HEK293 (cell line): ENCODE measurements at regions not wholly inside any gene's neighbourhood (a gene's known extent, or its start where the extent isn't known, plus 50 kb on each side); places are given as distances from the start of the nearest gene placed in this dataset.

Experiments used
- CTCF ChIA-PET: fragments of 350-600 bp; formaldehyde crosslinking; extraction: SDS; loops from one replicate; lab custom pipeline; 2021; ENCODE audit warnings: antibody characterized with exemption; lab: Yijun Ruan, JAX
- POLR2A ChIA-PET: fragments of 300-600 bp; formaldehyde crosslinking; extraction: SDS; loops from one replicate; lab custom pipeline; 2020; ENCODE audit warnings: antibody characterized with exemption, inconsistent platforms; lab: Yijun Ruan, JAX
- H3K27ac ChIP-seq: fragments of 200-500 bp; sonication (Bioruptor generic); 2 replicates; pipeline ENCODE4 v1.5.1; 2014; ENCODE audit warnings: low read depth, low read length, control low read depth, inconsistent platforms; ENCODE audit errors: extremely low read depth
- H3K36me3 ChIP-seq, 2 experiments: fragments of 200-500 bp in 1 of 2; sonication (Bioruptor generic) in 1 of 2; 1 replicate in 1 of 2; 2 replicates in 1 of 2; pipeline ENCODE4 v1.5.1; 2014 to 2017; ENCODE audit warnings: inconsistent platforms in 2 of 2, low read length in 2 of 2; ENCODE audit not compliant: control insufficient read depth in 2 of 2, insufficient read depth in 1 of 2
- H3K4me1 ChIP-seq: fragments of 200-500 bp; sonication (Bioruptor generic); 2 replicates; pipeline ENCODE4 v1.5.1; 2014; ENCODE audit warnings: mild to moderate bottlenecking, low read length, inconsistent platforms; ENCODE audit not compliant: control insufficient read depth, insufficient read depth
- H3K4me3 ChIP-seq: 2 replicates; pipeline ENCODE4 v1.5.1; 2011; ENCODE audit warnings: low read depth, mild to moderate bottlenecking, control low read depth, low read length, moderate library complexity
- H3K9me3 ChIP-seq: fragments of 200-500 bp; sonication (Bioruptor generic); 2 replicates; pipeline ENCODE4 v1.5.1; 2014; ENCODE audit warnings: low read depth, low read length, inconsistent platforms; ENCODE audit not compliant: control insufficient read depth, insufficient read depth
- HOXA7 ChIP-seq: sonication (generic); formaldehyde crosslinking; IDR thresholded peaks from 2 replicates; pipeline ENCODE4 v1.8.1; 2022; ENCODE audit warnings: missing genetic modification reagents, borderline replicate concordance
- KLF1 ChIP-seq: fragments of 450-650 bp; formaldehyde crosslinking; IDR thresholded peaks from 2 replicates; pipeline ENCODE4 v1.5.1; 2016; ENCODE audit warnings: missing biosample characterization, missing genetic modification characterization
- KLF10 ChIP-seq: fragments of 450-650 bp; IDR thresholded peaks from 2 replicates; pipeline ENCODE4 v1.5.1; 2018; ENCODE audit warnings: missing biosample characterization, mild to moderate bottlenecking, missing genetic modification characterization
- RBAK ChIP-seq: fragments of 450-650 bp; formaldehyde crosslinking; IDR thresholded peaks from 2 replicates; pipeline ENCODE4 v1.5.1; 2016; ENCODE audit warnings: missing biosample characterization, missing genetic modification characterization
- REPIN1 ChIP-seq: fragments of 450-650 bp; formaldehyde crosslinking; IDR thresholded peaks from 2 replicates; pipeline ENCODE4 v1.5.1; 2017; ENCODE audit warnings: missing biosample characterization, missing genetic modification characterization, low read depth
- SCRT2 ChIP-seq: fragments of 450-650 bp; formaldehyde crosslinking; IDR thresholded peaks from 2 replicates; pipeline ENCODE4 v1.5.1; 2016; ENCODE audit warnings: missing biosample characterization, missing genetic modification characterization
- SP3 ChIP-seq: fragments of 450-650 bp; formaldehyde crosslinking; IDR thresholded peaks from 2 replicates; pipeline ENCODE4 v1.5.1; 2016; ENCODE audit warnings: missing biosample characterization, missing genetic modification characterization
- TRIM28 ChIP-seq: IDR thresholded peaks from 2 replicates; pipeline ENCODE4 v1.6.1; 2011; ENCODE audit warnings: low read length, control low read depth, borderline replicate concordance
- WT1 ChIP-seq: fragments of 450-650 bp; formaldehyde crosslinking; IDR thresholded peaks from 2 replicates; pipeline ENCODE4 v1.5.1; 2016; ENCODE audit warnings: missing biosample characterization, missing genetic modification characterization
- ZFHX2 ChIP-seq: fragments of 450-650 bp; formaldehyde crosslinking; conservative IDR thresholded peaks from 2 replicates; pipeline ENCODE4 v1.5.1; 2016; ENCODE audit warnings: missing biosample characterization, missing genetic modification characterization
- ZNF16 ChIP-seq: fragments of 450-650 bp; formaldehyde crosslinking; IDR thresholded peaks from 2 replicates; pipeline ENCODE4 v1.5.1; 2016; ENCODE audit warnings: low read depth, missing biosample characterization, missing genetic modification characterization
- ZNF169 ChIP-seq: fragments of 450-650 bp; formaldehyde crosslinking; IDR thresholded peaks from 2 replicates; pipeline ENCODE4 v1.5.1; 2016; ENCODE audit warnings: missing biosample characterization, missing genetic modification characterization
- ZNF184 ChIP-seq: fragments of 450-650 bp; IDR thresholded peaks from 2 replicates; pipeline ENCODE4 v1.5.1; 2018; ENCODE audit warnings: missing biosample characterization, mild to moderate bottlenecking, missing genetic modification characterization
- ZNF24 ChIP-seq: fragments of 450-650 bp; formaldehyde crosslinking; IDR thresholded peaks from 2 replicates; pipeline ENCODE4 v1.5.1; 2016; ENCODE audit warnings: missing biosample characterization, missing genetic modification characterization
- ZNF335 ChIP-seq: fragments of 450-650 bp; formaldehyde crosslinking; conservative IDR thresholded peaks from 2 replicates; pipeline ENCODE4 v1.5.1; 2016; ENCODE audit warnings: missing biosample characterization, missing genetic modification characterization
- ZNF341 ChIP-seq: fragments of 450-650 bp; formaldehyde crosslinking; IDR thresholded peaks from 2 replicates; pipeline ENCODE4; 2016; ENCODE audit warnings: low read depth, missing biosample characterization, missing genetic modification characterization
- ZNF48 ChIP-seq: fragments of 450-650 bp; formaldehyde crosslinking; IDR thresholded peaks from 2 replicates; pipeline ENCODE4 v1.5.1; 2016; ENCODE audit warnings: missing biosample characterization, missing genetic modification characterization
- ZNF529 ChIP-seq: fragments of 450-650 bp; formaldehyde crosslinking; IDR thresholded peaks from 2 replicates; pipeline ENCODE4 v1.5.1; 2017; ENCODE audit warnings: missing genetic modification characterization, missing biosample characterization; ENCODE audit not compliant: insufficient replicate concordance
- ZNF561 ChIP-seq: fragments of 450-650 bp; IDR thresholded peaks from 2 replicates; pipeline ENCODE4 v1.5.1; 2018; ENCODE audit warnings: missing biosample characterization, missing genetic modification characterization, borderline replicate concordance
- ZNF600 ChIP-seq: fragments of 450-650 bp; formaldehyde crosslinking; IDR thresholded peaks from 2 replicates; pipeline ENCODE4 v1.5.1; 2016; ENCODE audit warnings: missing biosample characterization, missing genetic modification characterization
- ZNF837 ChIP-seq: fragments of 450-650 bp; formaldehyde crosslinking; IDR thresholded peaks from 2 replicates; pipeline ENCODE4 v1.5.1; 2016; ENCODE audit warnings: missing biosample characterization, missing genetic modification characterization
- TF ChIP-seq, protein P1 (sequence below): fragments of 450-650 bp; formaldehyde crosslinking; IDR thresholded peaks from 2 replicates; pipeline ENCODE4 v1.5.1; 2016; ENCODE audit warnings: missing biosample characterization, missing genetic modification characterization
- TF ChIP-seq, protein P2 (sequence below): fragments of 450-650 bp; formaldehyde crosslinking; IDR thresholded peaks from 2 replicates; pipeline ENCODE4 v1.5.1; 2017; ENCODE audit warnings: missing biosample characterization, missing genetic modification characterization
- TF ChIP-seq, protein P3 (sequence below): IDR thresholded peaks from 2 replicates; pipeline ENCODE4 v1.6.1; 2011; ENCODE audit warnings: mild to moderate bottlenecking, low read depth, low read length, borderline replicate concordance
- TF ChIP-seq, protein P4 (sequence below): fragments of 450-650 bp; formaldehyde crosslinking; IDR thresholded peaks from 2 replicates; pipeline ENCODE4 v1.5.1; 2017; ENCODE audit warnings: missing biosample characterization, missing genetic modification characterization

DNA sequence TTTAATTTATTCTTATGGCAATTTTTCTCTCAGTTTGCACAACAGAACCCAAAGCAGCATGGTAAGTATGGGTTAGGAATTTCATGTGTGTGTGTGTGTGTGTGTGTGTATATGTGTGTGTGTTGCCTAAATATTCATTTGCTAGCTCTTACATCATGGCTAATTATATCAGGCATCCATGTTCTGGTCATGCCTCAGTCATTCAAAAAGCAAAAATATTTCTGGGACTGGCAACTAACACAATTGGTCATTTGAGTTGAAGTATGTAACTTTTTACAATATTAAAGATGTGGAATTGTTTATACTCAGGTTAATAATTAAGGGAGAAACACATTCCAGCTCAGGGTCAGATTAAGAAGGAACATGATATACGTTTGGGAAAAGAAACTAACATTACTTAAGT, 67.6 kb upstream of the PHYHIPL start (continued):
- TF ChIP-seq, protein P1, sequence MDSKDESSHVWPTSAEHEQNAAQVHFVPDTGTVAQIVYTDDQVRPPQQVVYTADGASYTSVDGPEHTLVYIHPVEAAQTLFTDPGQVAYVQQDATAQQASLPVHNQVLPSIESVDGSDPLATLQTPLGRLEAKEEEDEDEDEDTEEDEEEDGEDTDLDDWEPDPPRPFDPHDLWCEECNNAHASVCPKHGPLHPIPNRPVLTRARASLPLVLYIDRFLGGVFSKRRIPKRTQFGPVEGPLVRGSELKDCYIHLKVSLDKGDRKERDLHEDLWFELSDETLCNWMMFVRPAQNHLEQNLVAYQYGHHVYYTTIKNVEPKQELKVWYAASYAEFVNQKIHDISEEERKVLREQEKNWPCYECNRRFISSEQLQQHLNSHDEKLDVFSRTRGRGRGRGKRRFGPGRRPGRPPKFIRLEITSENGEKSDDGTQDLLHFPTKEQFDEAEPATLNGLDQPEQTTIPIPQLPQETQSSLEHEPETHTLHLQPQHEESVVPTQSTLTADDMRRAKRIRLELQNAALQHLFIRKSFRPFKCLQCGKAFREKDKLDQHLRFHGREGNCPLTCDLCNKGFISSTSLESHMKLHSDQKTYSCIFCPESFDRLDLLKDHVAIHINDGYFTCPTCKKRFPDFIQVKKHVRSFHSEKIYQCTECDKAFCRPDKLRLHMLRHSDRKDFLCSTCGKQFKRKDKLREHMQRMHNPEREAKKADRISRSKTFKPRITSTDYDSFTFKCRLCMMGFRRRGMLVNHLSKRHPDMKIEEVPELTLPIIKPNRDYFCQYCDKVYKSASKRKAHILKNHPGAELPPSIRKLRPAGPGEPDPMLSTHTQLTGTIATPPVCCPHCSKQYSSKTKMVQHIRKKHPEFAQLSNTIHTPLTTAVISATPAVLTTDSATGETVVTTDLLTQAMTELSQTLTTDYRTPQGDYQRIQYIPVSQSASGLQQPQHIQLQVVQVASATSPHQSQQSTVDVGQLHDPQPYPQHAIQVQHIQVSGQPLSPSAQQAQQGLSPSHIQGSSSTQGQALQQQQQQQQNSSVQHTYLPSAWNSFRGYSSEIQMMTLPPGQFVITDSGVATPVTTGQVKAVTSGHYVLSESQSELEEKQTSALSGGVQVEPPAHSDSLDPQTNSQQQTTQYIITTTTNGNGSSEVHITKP (tag by site-specific recombination), result no peak
- no peak for TF ChIP-seq WT1
- TF ChIP-seq, all 188 proteins: peak for 0

DNA sequence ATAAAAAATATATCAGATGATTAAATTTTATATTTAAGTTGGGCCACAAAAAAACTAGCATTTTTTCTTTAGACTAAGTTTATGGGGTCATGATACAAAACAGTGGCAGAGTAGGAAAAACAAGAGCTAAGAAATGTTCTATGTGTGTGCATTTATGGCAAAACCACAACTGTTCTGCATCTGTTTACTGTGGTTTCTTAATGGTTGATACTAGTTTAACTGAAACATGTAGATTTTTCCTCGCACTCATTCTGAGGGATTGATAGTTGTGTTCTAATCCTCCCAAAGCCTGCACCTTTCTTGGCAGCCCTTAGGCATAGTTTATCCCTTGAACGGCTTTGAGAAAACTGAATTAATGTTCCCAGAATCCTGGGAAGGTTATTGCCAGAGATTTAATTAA, 66.6 kb upstream of the PHYHIPL start:
- H3K36me3 ChIP-seq, result no peaks in the 10 kb centered on the region
- CTCF ChIA-PET, result no interaction called here
- H3K9me3 ChIP-seq, result no peaks in the 10 kb centered on the region
- TF ChIP-seq ZNF48 (tag by site-specific recombination) (no peak), TRIM28 (no peak), ZNF600 (no peak), SCRT2 (tag by site-specific recombination) (no peak), ZNF184 (tag by site-specific recombination) (no peak), ZNF561 (tag by site-specific recombination) (no peak), ZNF837 (tag by site-specific recombination) (no peak), RBAK (no peak), ZNF335 (tag by site-specific recombination) (no peak), ZFHX2 (tag by site-specific recombination) (no peak), KLF1 (no peak), REPIN1 (tag by site-specific recombination) (no peak)
- TF ChIP-seq, protein P2, sequence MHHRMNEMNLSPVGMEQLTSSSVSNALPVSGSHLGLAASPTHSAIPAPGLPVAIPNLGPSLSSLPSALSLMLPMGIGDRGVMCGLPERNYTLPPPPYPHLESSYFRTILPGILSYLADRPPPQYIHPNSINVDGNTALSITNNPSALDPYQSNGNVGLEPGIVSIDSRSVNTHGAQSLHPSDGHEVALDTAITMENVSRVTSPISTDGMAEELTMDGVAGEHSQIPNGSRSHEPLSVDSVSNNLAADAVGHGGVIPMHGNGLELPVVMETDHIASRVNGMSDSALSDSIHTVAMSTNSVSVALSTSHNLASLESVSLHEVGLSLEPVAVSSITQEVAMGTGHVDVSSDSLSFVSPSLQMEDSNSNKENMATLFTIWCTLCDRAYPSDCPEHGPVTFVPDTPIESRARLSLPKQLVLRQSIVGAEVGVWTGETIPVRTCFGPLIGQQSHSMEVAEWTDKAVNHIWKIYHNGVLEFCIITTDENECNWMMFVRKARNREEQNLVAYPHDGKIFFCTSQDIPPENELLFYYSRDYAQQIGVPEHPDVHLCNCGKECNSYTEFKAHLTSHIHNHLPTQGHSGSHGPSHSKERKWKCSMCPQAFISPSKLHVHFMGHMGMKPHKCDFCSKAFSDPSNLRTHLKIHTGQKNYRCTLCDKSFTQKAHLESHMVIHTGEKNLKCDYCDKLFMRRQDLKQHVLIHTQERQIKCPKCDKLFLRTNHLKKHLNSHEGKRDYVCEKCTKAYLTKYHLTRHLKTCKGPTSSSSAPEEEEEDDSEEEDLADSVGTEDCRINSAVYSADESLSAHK (tag by site-specific recombination), result no peak
- POLR2A ChIA-PET, result no interaction called here
- H3K4me1 ChIP-seq, result 0 out of 2 replicates have a peak, but pooled peaks cover 4% of the 10 kb centered on the region
- H3K27ac ChIP-seq, result no peak overlapping the region
- no peak overlapping the region for H3K4me3 ChIP-seq

DNA sequence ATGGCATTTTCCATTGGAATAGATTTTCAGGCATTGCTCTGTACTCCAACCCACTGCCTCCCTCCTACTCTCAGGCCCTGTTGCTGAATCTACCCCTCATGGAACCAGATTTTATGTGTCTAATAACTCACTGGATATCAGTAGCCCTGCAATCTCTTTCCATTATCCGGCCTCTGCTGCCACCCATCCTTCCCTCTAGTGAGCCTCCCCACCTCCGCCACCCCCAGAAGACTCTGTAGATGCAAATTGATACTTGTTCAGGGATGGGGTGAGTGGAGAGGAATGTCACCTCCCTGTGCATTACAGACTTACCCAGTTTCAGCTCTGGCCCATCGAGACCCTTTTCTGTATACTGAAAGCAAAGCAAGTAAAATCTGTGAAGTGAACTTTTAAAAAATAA, 52.3 kb upstream of the PHYHIPL start:
- POLR2A ChIA-PET, result no interaction called here
- TF ChIP-seq HOXA7 (CRISPR knock-in tag) (no peak), ZNF24 (tag by site-specific recombination) (no peak), KLF10 (tag by site-specific recombination) (no peak), ZNF529 (tag by site-specific recombination) (no peak), SP3 (tag by site-specific recombination) (no peak), ZNF16 (tag by site-specific recombination) (no peak), ZNF169 (tag by site-specific recombination) (no peak), ZNF341 (tag by site-specific recombination) (no peak)
- TF ChIP-seq, protein P3, sequence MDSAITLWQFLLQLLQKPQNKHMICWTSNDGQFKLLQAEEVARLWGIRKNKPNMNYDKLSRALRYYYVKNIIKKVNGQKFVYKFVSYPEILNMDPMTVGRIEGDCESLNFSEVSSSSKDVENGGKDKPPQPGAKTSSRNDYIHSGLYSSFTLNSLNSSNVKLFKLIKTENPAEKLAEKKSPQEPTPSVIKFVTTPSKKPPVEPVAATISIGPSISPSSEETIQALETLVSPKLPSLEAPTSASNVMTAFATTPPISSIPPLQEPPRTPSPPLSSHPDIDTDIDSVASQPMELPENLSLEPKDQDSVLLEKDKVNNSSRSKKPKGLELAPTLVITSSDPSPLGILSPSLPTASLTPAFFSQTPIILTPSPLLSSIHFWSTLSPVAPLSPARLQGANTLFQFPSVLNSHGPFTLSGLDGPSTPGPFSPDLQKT, result no peak
- TF ChIP-seq, protein P4, sequence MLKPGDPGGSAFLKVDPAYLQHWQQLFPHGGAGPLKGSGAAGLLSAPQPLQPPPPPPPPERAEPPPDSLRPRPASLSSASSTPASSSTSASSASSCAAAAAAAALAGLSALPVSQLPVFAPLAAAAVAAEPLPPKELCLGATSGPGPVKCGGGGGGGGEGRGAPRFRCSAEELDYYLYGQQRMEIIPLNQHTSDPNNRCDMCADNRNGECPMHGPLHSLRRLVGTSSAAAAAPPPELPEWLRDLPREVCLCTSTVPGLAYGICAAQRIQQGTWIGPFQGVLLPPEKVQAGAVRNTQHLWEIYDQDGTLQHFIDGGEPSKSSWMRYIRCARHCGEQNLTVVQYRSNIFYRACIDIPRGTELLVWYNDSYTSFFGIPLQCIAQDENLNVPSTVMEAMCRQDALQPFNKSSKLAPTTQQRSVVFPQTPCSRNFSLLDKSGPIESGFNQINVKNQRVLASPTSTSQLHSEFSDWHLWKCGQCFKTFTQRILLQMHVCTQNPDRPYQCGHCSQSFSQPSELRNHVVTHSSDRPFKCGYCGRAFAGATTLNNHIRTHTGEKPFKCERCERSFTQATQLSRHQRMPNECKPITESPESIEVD (tag by site-specific recombination), result no peak
- TF ChIP-seq, all 188 proteins: peak for 0
- no peak overlapping the region for H3K4me3 ChIP-seq
- no peak overlapping the region for H3K27ac ChIP-seq
- no peaks in the 10 kb centered on the region for H3K9me3 ChIP-seq
- CTCF ChIA-PET, result no interaction called here
- no peaks in the 10 kb centered on the region for H3K4me1 ChIP-seq
- no peaks in the 10 kb centered on the region for H3K36me3 ChIP-seq
